ENCODE measurements at regions not wholly inside any gene's neighbourhood (a gene's known extent, or its start where the extent isn't known, plus 50 kb on each side); places are given as distances from the start of the nearest gene placed in this dataset.
"Not testable (repeated sequence)": the region's sequence is repeated elsewhere in the genome, so short reads cannot be mapped to it uniquely, and the experiment has no call there.

DNA sequence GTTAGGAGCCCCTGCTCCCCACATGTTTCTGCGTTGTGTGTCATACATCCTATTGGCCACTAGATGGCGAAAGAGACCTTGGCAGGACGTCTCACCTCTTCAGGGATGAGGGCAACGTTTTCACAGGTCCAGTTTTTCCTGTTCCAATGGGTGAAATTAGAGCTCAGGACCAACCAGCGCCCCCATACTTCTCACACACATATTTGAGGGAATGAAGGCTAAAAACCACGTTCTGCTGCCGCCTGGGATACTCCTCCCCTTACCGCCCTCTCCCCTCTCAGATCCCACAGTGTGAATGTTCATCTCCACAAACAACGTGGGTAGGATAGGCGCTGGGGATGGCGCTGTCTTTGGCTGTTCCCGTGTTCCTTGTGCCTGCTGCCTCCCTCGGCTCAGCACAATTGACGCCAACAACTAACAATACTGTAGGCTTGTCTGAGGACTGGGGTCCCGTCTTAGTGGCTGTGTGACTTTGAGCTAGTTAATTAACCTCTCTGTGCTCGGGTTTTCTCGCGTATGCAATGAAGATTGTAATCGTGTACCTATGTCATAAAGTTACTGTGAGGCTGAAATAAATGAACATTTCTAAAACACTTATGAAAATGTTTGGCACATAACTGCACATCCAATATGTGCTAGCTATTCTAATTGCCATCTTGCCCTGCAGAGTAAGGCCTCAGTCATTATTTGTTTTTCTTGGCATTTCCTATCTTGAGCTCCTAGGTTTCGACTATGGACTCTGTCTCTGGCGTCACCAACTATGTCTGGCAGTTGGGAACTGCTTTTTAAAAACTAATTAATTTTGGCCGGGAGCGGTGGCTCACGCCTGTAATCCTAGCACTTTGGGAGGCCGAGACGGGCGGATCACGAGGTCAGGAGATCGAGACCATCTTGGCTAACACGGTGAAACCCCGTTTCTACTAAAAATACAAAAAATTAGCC lies 181.3 kb upstream of the STK26 start:
- TF ChIP-seq, protein P1, sequence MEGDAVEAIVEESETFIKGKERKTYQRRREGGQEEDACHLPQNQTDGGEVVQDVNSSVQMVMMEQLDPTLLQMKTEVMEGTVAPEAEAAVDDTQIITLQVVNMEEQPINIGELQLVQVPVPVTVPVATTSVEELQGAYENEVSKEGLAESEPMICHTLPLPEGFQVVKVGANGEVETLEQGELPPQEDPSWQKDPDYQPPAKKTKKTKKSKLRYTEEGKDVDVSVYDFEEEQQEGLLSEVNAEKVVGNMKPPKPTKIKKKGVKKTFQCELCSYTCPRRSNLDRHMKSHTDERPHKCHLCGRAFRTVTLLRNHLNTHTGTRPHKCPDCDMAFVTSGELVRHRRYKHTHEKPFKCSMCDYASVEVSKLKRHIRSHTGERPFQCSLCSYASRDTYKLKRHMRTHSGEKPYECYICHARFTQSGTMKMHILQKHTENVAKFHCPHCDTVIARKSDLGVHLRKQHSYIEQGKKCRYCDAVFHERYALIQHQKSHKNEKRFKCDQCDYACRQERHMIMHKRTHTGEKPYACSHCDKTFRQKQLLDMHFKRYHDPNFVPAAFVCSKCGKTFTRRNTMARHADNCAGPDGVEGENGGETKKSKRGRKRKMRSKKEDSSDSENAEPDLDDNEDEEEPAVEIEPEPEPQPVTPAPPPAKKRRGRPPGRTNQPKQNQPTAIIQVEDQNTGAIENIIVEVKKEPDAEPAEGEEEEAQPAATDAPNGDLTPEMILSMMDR (IDR thresholded peaks at IDR 0.05) = peak; percentile 97
- H3K36me3 Mint-ChIP-seq (ENCODE audit: low read depth) = no peaks in the 10 kb centered on the region

DNA sequence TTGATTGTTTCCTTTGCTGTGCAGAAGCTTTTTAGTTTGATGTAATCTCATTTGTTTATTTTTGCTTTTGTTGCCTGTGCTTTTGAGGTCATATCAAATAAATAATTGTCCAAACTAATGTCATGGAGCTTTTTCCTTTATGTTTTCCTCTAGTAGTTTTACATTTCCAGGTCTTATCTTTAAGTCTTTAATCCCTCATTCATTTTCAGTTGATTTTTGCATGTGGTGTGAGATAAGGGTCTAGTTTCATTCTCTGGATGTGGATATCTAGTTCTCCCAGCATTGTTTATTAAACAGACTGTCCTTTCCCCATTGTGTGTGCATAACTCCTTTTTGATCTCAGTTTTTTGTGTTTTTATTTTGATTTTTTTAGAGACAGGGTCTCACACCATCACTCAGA lies 179.1 kb upstream of the STK26 start:
- no peak overlapping the region for H3K27ac Mint-ChIP-seq (ENCODE audit: unreplicated experiment)
- H3K36me3 Mint-ChIP-seq (ENCODE audit: low read depth) = no peaks in the 10 kb centered on the region
- TF ChIP-seq, protein P1 (IDR thresholded peaks at IDR 0.05) = no peak
- no peak for DNase-seq (ENCODE audit: low spot score)
- H3K27me3 Mint-ChIP-seq (ENCODE audit: low read depth) = peaks cover 3% of the 10 kb centered on the region
- H3K4me3 Mint-ChIP-seq (ENCODE audit: unreplicated experiment) = no peak overlapping the region
- no peaks in the 10 kb centered on the region for H3K9me3 Mint-ChIP-seq (ENCODE audit: low read depth)
- H3K4me1 Mint-ChIP-seq (ENCODE audit: low read depth) = peaks cover 8% of the 10 kb centered on the region

More for the DNA sequence above, 181.3 kb upstream of the STK26 start:
- Mint-ChIP-seq H3K27me3 (ENCODE audit: low read depth) (peaks cover 4% of the 10 kb centered on the region), H3K4me3 (ENCODE audit: unreplicated experiment) (peak overlapping the region; percentile 31), H3K27ac (ENCODE audit: unreplicated experiment) (no peak overlapping the region), H3K4me1 (ENCODE audit: low read depth) (peaks cover 8% of the 10 kb centered on the region), H3K9me3 (ENCODE audit: low read depth) (no peaks in the 10 kb centered on the region)
- DNase-seq (ENCODE audit: low spot score) = no peak

DNA sequence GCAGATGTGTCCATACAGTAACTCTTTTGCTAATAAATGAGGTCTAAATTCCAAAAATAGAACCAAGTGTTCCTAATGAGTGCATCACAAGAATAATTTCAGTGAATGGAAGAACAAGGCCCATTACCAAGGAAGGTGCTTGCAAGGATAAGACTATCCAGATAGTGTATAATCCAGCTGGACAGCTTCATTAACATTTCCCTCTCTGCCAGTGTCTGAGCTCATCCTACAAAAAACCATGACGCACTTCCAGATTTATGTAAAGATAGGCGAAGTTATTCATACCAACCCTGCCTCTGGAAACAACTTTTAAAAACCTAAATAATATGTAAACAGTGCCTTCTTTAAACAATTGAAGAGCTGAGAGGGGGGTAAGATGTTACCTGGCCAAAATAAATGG lies 177.9 kb upstream of the STK26 start:
- Mint-ChIP-seq H3K4me3 (ENCODE audit: unreplicated experiment) (no peak overlapping the region), H3K36me3 (ENCODE audit: low read depth) (no peaks in the 10 kb centered on the region), H3K27ac (ENCODE audit: unreplicated experiment) (no peak overlapping the region), H3K9me3 (ENCODE audit: low read depth) (no peaks in the 10 kb centered on the region), H3K27me3 (ENCODE audit: low read depth) (peaks cover 3% of the 10 kb centered on the region), H3K4me1 (ENCODE audit: low read depth) (peaks cover 8% of the 10 kb centered on the region)
- DNase-seq (ENCODE audit: low spot score) = no peak
- TF ChIP-seq, protein P1 (IDR thresholded peaks at IDR 0.05) = no peak

- DNase-seq (ENCODE audit: low spot score) = no peak
- Mint-ChIP-seq H3K4me3 (ENCODE audit: unreplicated experiment) (no peak overlapping the region), H3K27me3 (ENCODE audit: low read depth) (peaks cover 3% of the 10 kb centered on the region), H3K9me3 (ENCODE audit: low read depth) (no peaks in the 10 kb centered on the region), H3K27ac (ENCODE audit: unreplicated experiment) (no peak overlapping the region), H3K36me3 (ENCODE audit: low read depth) (no peaks in the 10 kb centered on the region), H3K4me1 (ENCODE audit: low read depth) (peaks cover 8% of the 10 kb centered on the region)
- TF ChIP-seq, protein P1 (IDR thresholded peaks at IDR 0.05) = no peak
These were observed 177.3 kb upstream of the STK26 start for GRCh38 chrX:131845771-131846170.

GRCh38 chrX:131850964-131851363 lies 172.1 kb upstream of the STK26 start:
- not testable (repeated sequence) for DNase-seq (ENCODE audit: low spot score); H3K36me3 Mint-ChIP-seq (ENCODE audit: low read depth); H3K9me3 Mint-ChIP-seq (ENCODE audit: low read depth); H3K4me3 Mint-ChIP-seq (ENCODE audit: unreplicated experiment); H3K4me1 Mint-ChIP-seq (ENCODE audit: low read depth); H3K27me3 Mint-ChIP-seq (ENCODE audit: low read depth); H3K27ac Mint-ChIP-seq (ENCODE audit: unreplicated experiment)

DNA sequence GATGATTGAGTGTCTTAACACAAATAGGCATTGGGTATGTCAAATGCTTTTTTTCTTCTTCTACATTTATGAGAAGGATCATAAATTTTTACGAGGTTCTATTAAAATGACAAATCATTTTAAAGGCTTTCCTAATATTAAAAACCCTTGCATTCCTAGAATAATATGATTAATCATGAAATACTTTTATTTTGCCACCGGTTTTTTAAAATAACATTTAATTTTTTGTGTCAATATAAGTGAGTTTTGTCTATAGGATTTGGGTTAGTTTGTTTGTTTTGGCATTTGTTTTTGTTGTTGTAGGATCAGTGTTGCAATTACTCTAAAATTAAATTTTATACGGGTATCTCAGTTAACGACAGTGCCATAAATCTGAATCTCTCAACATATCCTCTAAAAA lies 169.7 kb upstream of the STK26 start:
- TF ChIP-seq, protein P1 (IDR thresholded peaks at IDR 0.05) = no peak
- H3K36me3 Mint-ChIP-seq (ENCODE audit: low read depth) = no peaks in the 10 kb centered on the region
- peaks cover 3% of the 10 kb centered on the region for H3K4me1 Mint-ChIP-seq (ENCODE audit: low read depth)
- H3K9me3 Mint-ChIP-seq (ENCODE audit: low read depth) = no peaks in the 10 kb centered on the region
- DNase-seq (ENCODE audit: low spot score) = no peak
- no peak overlapping the region for H3K27ac Mint-ChIP-seq (ENCODE audit: unreplicated experiment)
- no peaks in the 10 kb centered on the region for H3K27me3 Mint-ChIP-seq (ENCODE audit: low read depth)
- H3K4me3 Mint-ChIP-seq (ENCODE audit: unreplicated experiment) = no peak overlapping the region

All from chondrocyte (in vitro differentiated cells).